Uterus (tissue), 3 donors: ENCODE measurements at regions not wholly inside any gene's neighbourhood (a gene's known extent, or its start where the extent isn't known, plus 50 kb on each side); places are given as distances from the start of the nearest gene placed in this dataset.
"Not testable (repeated sequence)": the region's sequence is repeated elsewhere in the genome, so short reads cannot be mapped to it uniquely, and the experiment has no call there.

ENCODE experiments used
- DNase-seq, 2 donors: peaks; one replicate each; pipeline ENCODE4 v3.0.0-alpha.2; 2019 to 2020
- H3K27ac ChIP-seq, 2 donors: fragments of 200-600 bp; sonication (generic); 1 replicate in 1 of 2; 2 replicates in 1 of 2; pipeline ENCODE4 v1.5.1; 2016 to 2018
- H3K27me3 ChIP-seq, 2 donors: fragments of 200-600 bp; sonication (generic); one replicate each; pipeline ENCODE4 v1.5.1; 2018 to 2019; ENCODE audit warnings: control low read depth in 1 of 2
- H3K36me3 ChIP-seq, 2 donors: fragments of 200-600 bp; sonication (generic); one replicate each; pipeline ENCODE4 v1.5.1; 2019; ENCODE audit warnings: control low read depth in 1 of 2
- H3K4me1 ChIP-seq, 2 donors: fragments of 200-600 bp; sonication (generic); one replicate each; pipeline ENCODE4 v1.5.1; 2018 to 2019; ENCODE audit warnings: control low read depth in 1 of 2
- H3K4me3 ChIP-seq, 2 donors: fragments of 200-600 bp; sonication (generic); 1 replicate in 1 of 2; 2 replicates in 1 of 2; pipeline ENCODE4 v1.5.1; 2018 to 2019; ENCODE audit warnings: mild to moderate bottlenecking in 1 of 2
- H3K9me3 ChIP-seq, 2 donors: fragments of 200-600 bp; sonication (generic); one replicate each; pipeline ENCODE4 v1.5.1; 2019; ENCODE audit warnings: control low read depth in 1 of 2
- CTCF ChIP-seq, 4 experiments: fragments of 200-600 bp in 2 of 4; fragments of 450-650 bp in 2 of 4; sonication (generic) in 2 of 4; IDR thresholded peaks; one replicate each; pipeline ENCODE4 v1.5.1; 2016 to 2019; ENCODE audit warnings: antibody characterized with exemption in 4 of 4, mild to moderate bottlenecking in 2 of 4, moderate library complexity in 1 of 4
- POLR2A ChIP-seq, 2 donors: fragments of 450-650 bp; IDR thresholded peaks; one replicate each; pipeline ENCODE4 v1.6.1; 2016; ENCODE audit warnings: antibody characterized with exemption in 2 of 2, mild to moderate bottlenecking in 1 of 2, moderate library complexity in 1 of 2
- intact Hi-C: fragments of 100-400 bp; cut with DNase I; formaldehyde crosslinking; loops from one replicate; pipeline ENCODE4 v1.15.1; 2023; ENCODE audit warnings: low total_unique reads
- donor health status: DM: yes; HTN: yes; CAD: no.

- no peak for DNase-seq
- intact Hi-C loops, result no loop called here
- H3K4me3 ChIP-seq, result no peak overlapping the region
- H3K4me1 ChIP-seq, result peaks cover 0 to 5% of the 10 kb centered on the region in 2 donors
- no peak for TF ChIP-seq POLR2A (IDR thresholded peaks at IDR 0.05)
- TF ChIP-seq CTCF (IDR thresholded peaks at IDR 0.05), result no peak
- no peak overlapping the region for H3K27ac ChIP-seq
- H3K9me3 ChIP-seq, result no peaks in the 10 kb centered on the region
- H3K36me3 ChIP-seq, result no peaks in the 10 kb centered on the region
- H3K27me3 ChIP-seq, result no peaks in the 10 kb centered on the region
Measured at GRCh38 chr10:76621886-76622620, 1015.6 kb downstream of the KCNMA1 start.

GRCh38 chr10:76618641-76619040 is 1019.0 kb downstream of the KCNMA1 start:
- Histone ChIP-seq H3K4me1 (no peaks in the 10 kb centered on the region), H3K27ac (no peak overlapping the region), H3K27me3 (no peaks in the 10 kb centered on the region), H3K9me3 (no peaks in the 10 kb centered on the region), H3K4me3 (no peak overlapping the region), H3K36me3 (no peaks in the 10 kb centered on the region)
- intact Hi-C loops, result no loop called here
- TF ChIP-seq POLR2A (IDR thresholded peaks at IDR 0.05) (no peak), CTCF (IDR thresholded peaks at IDR 0.05) (no peak)
- no peak for DNase-seq

- Histone ChIP-seq H3K9me3 (no peaks in the 10 kb centered on the region), H3K27me3 (no peaks in the 10 kb centered on the region), H3K4me1 (no peaks in the 10 kb centered on the region), H3K4me3 (no peak overlapping the region), H3K36me3 (no peaks in the 10 kb centered on the region), H3K27ac (no peak overlapping the region)
- intact Hi-C loops, result no loop called here
- no peak for DNase-seq
- TF ChIP-seq POLR2A (IDR thresholded peaks at IDR 0.05) (no peak), CTCF (IDR thresholded peaks at IDR 0.05) (no peak)
Measured at GRCh38 chr10:76618171-76618570, 1019.4 kb downstream of the KCNMA1 start.

GRCh38 chr10:76616666-76617065 is 1020.9 kb downstream of the KCNMA1 start:
- H3K27me3 ChIP-seq, H3K4me1 ChIP-seq, intact Hi-C loops, H3K4me3 ChIP-seq, H3K9me3 ChIP-seq, H3K36me3 ChIP-seq, DNase-seq, H3K27ac ChIP-seq: not testable (repeated sequence)

- Histone ChIP-seq H3K27ac (no peak overlapping the region), H3K4me3 (no peak overlapping the region), H3K4me1 (no peaks in the 10 kb centered on the region), H3K27me3 (no peaks in the 10 kb centered on the region), H3K36me3 (no peaks in the 10 kb centered on the region), H3K9me3 (no peaks in the 10 kb centered on the region)
- no peak for TF ChIP-seq POLR2A (IDR thresholded peaks at IDR 0.05)
- no peak for TF ChIP-seq CTCF (IDR thresholded peaks at IDR 0.05)
- intact Hi-C loops, result no loop called here
- no peak for DNase-seq
Measured at GRCh38 chr10:76615049-76615448, 1022.6 kb downstream of the KCNMA1 start.
